T-cell (primary cell): ENCODE measurements at regions not wholly inside any gene's neighbourhood (a gene's known extent, or its start where the extent isn't known, plus 50 kb on each side); places are given as distances from the start of the nearest gene placed in this dataset.
"Not testable (repeated sequence)": the region's sequence is repeated elsewhere in the genome, so short reads cannot be mapped to it uniquely, and the experiment has no call there.

Experiments used
- ATAC-seq, 4 experiments: fragments of 200-7000 bp in 3 of 4; fragments of 150-1000 bp in 1 of 4; cut with Tn5 transposase; replicated peaks in 1 of 4; 1 replicate in 3 of 4; 2 replicates in 1 of 4; pipeline ENCODE4 v1.10.0; 2021; ENCODE audit warnings: moderate library complexity in 3 of 4, mild to moderate bottlenecking in 2 of 4, moderate number of reproducible peaks in 1 of 4
- CTCF ChIA-PET, 2 donors: fragments of 300-600 bp; sonication (Branson Sonifier 250); formaldehyde crosslinking; loops; one replicate each; lab custom pipeline; 2022; ENCODE audit warnings: antibody characterized with exemption in 2 of 2; lab: Charles Lee
- POLR2A ChIA-PET, 2 donors: fragments of 300-600 bp; sonication (Branson Sonifier 250); formaldehyde crosslinking; loops; one replicate each; lab custom pipeline; 2022; ENCODE audit warnings: antibody characterized with exemption in 2 of 2; lab: Charles Lee
- DNase-seq, 35 experiments: peaks; one replicate each; pipeline versions ENCODE4 v3.0.0 to v3.0.0-alpha.2; 2013 to 2023
- H3K27ac ChIP-seq: one replicate; pipeline ENCODE4 v1.5.1; 2013; ENCODE audit warnings: low read length
- H3K27me3 ChIP-seq, 2 experiments: replicated peaks in 1 of 2; 1 replicate in 1 of 2; 2 replicates in 1 of 2; pipeline versions ENCODE4 v1.6.1 to v1.7.0; 2013; ENCODE audit warnings: low read length in 1 of 2, mixed read lengths in 1 of 2; ENCODE audit not compliant: control insufficient read depth in 2 of 2, insufficient read depth in 2 of 2; ENCODE audit errors: extremely low read depth in 1 of 2
- H3K36me3 ChIP-seq, 2 donors: 1 replicate in 1 of 2; 2 replicates in 1 of 2; pipeline versions ENCODE4 v1.6.1 to v1.7.0; 2013; ENCODE audit warnings: low read length in 1 of 2; ENCODE audit not compliant: control insufficient read depth in 2 of 2, insufficient read depth in 1 of 2; ENCODE audit errors: extremely low read depth in 1 of 2
- H3K4me1 ChIP-seq, 2 experiments: 1 replicate in 1 of 2; 2 replicates in 1 of 2; pipeline versions ENCODE4 v1.6.1 to v1.7.0; 2013; ENCODE audit warnings: low read length in 2 of 2, mixed read lengths in 1 of 2; ENCODE audit not compliant: insufficient read depth in 2 of 2, control insufficient read depth in 1 of 2; ENCODE audit errors: extremely low read depth in 1 of 2
- H3K4me3 ChIP-seq, 2 donors: 1 replicate in 1 of 2; 2 replicates in 1 of 2; pipeline versions ENCODE4 v1.5.1 to v1.7.0; 2013; ENCODE audit warnings: mild to moderate bottlenecking in 2 of 2, low read length in 1 of 2, moderate library complexity in 1 of 2; ENCODE audit not compliant: control insufficient read depth in 1 of 2; ENCODE audit errors: extremely low read depth in 1 of 2
- H3K9me3 ChIP-seq: 2 replicates; pipeline ENCODE4 v1.7.0; 2013
- H3K27ac Mint-ChIP-seq, 2 donors: one replicate each; pipeline ENCODE4 v1.8.0; 2020 to 2021; ENCODE audit warnings: mild to moderate bottlenecking in 2 of 2, mixed read lengths in 2 of 2
- H3K27me3 Mint-ChIP-seq, 2 donors: one replicate each; pipeline ENCODE4 v1.8.0; 2021 to 2022; ENCODE audit warnings: mixed read lengths in 2 of 2
- H3K36me3 Mint-ChIP-seq: one replicate; pipeline ENCODE4 v1.8.0; 2021; ENCODE audit warnings: mixed read lengths
- H3K4me1 Mint-ChIP-seq, 3 donors: one replicate each; pipeline ENCODE4 v1.8.0; 2020 to 2022; ENCODE audit warnings: mixed read lengths in 3 of 3, mild to moderate bottlenecking in 1 of 3
- H3K4me3 Mint-ChIP-seq, 3 donors: one replicate each; pipeline ENCODE4 v1.8.0; 2020 to 2022; ENCODE audit warnings: mild to moderate bottlenecking in 3 of 3, mixed read lengths in 3 of 3, moderate library complexity in 3 of 3
- H3K9me3 Mint-ChIP-seq, 3 donors: one replicate each; pipeline ENCODE4 v1.8.0; 2020 to 2022; ENCODE audit warnings: mixed read lengths in 3 of 3
- WGBS: methylation state at CpG from one replicate; pipeline ENCODE4 v1.1.5; 2013; ENCODE audit warnings: missing lambda C conversion rate; ENCODE audit not compliant: insufficient coverage; 5-methylcytosine and 5-hydroxymethylcytosine counted together

GRCh38 chr1:229863651-229864545, 203.1 kb upstream of the GALNT2 start:
- H3K9me3 Mint-ChIP-seq = no peaks in the 10 kb centered on the region
- 73% methylated on average over 9 of the region's 16 CpGs for WGBS
- no peak overlapping the region for H3K4me3 ChIP-seq
- H3K9me3 ChIP-seq = no peaks in the 10 kb centered on the region
- no peak overlapping the region for H3K27ac Mint-ChIP-seq
- ATAC-seq (no peak), DNase-seq (no peak)
- H3K27ac ChIP-seq = no peak overlapping the region
- H3K36me3 Mint-ChIP-seq = no peaks in the 10 kb centered on the region
- H3K36me3 ChIP-seq = no peaks in the 10 kb centered on the region
- POLR2A ChIA-PET = no interaction called here
- CTCF ChIA-PET = no interaction called here
- H3K4me1 ChIP-seq = no peaks in the 10 kb centered on the region
- H3K4me1 Mint-ChIP-seq = peaks cover 0 to 4% (median 0%) of the 10 kb centered on the region in 3 donors
- peaks cover 8 to 11% of the 10 kb centered on the region in 2 donors for H3K27me3 Mint-ChIP-seq
- H3K4me3 Mint-ChIP-seq = no peak overlapping the region
- H3K27me3 ChIP-seq = peaks cover 0 to 24% of the 10 kb centered on the region in 2 experiments

- 100% methylated on average over 2 of the region's 15 CpGs for WGBS
These were observed 202.3 kb upstream of the GALNT2 start for GRCh38 chr1:229864686-229865230.

GRCh38 chr1:229865321-229865720, 201.7 kb upstream of the GALNT2 start:
- not testable (repeated sequence) for H3K9me3 Mint-ChIP-seq

More at GRCh38 chr1:229864686-229865230, 202.3 kb upstream of the GALNT2 start:
- ATAC-seq (no peak), DNase-seq (no peak)
- Mint-ChIP-seq H3K4me3 (no peak overlapping the region), H3K9me3 (no peaks in the 10 kb centered on the region), H3K4me1 (peaks cover 0 to 4% (median 0%) of the 10 kb centered on the region in 3 donors), H3K27ac (no peak overlapping the region), H3K27me3 (peaks cover 8 to 13% of the 10 kb centered on the region in 2 donors), H3K36me3 (no peaks in the 10 kb centered on the region)
- H3K36me3 ChIP-seq = no peaks in the 10 kb centered on the region
- ChIA-PET POLR2A (no interaction called here), CTCF (no interaction called here)
- H3K27ac ChIP-seq = no peak overlapping the region
- H3K4me1 ChIP-seq = no peaks in the 10 kb centered on the region
- no peak overlapping the region for H3K4me3 ChIP-seq
- peaks cover 0 to 26% of the 10 kb centered on the region in 2 experiments for H3K27me3 ChIP-seq
- H3K9me3 ChIP-seq = no peaks in the 10 kb centered on the region

GRCh38 chr1:229867726-229868125, 199.3 kb upstream of the GALNT2 start:
- H3K27ac Mint-ChIP-seq = no peak overlapping the region
- peaks cover 5 to 9% of the 10 kb centered on the region in 2 donors for H3K27me3 Mint-ChIP-seq
- Histone ChIP-seq H3K27ac (no peak overlapping the region), H3K4me1 (no peaks in the 10 kb centered on the region), H3K4me3 (no peak overlapping the region), H3K9me3 (no peaks in the 10 kb centered on the region), H3K36me3 (no peaks in the 10 kb centered on the region), H3K27me3 (peaks cover 0 to 27% of the 10 kb centered on the region in 2 experiments)
- H3K4me1 Mint-ChIP-seq = peaks cover 0 to 4% (median 0%) of the 10 kb centered on the region in 3 donors
- ChIA-PET CTCF (no interaction called here), POLR2A (no interaction called here)
- H3K9me3 Mint-ChIP-seq = no peaks in the 10 kb centered on the region
- H3K4me3 Mint-ChIP-seq = no peak overlapping the region
- no peaks in the 10 kb centered on the region for H3K36me3 Mint-ChIP-seq
- 82% methylated on average over 2 of the region's 3 CpGs for WGBS
- ATAC-seq = no peak
- DNase-seq = no peak

More at GRCh38 chr1:229865321-229865720, 201.7 kb upstream of the GALNT2 start:
- H3K27me3 ChIP-seq = peaks cover 0 to 23% of the 10 kb centered on the region in 2 experiments
- POLR2A ChIA-PET, H3K36me3 ChIP-seq, H3K4me3 Mint-ChIP-seq, H3K27me3 Mint-ChIP-seq, H3K4me3 ChIP-seq, H3K4me1 ChIP-seq, ATAC-seq, H3K27ac Mint-ChIP-seq, CTCF ChIA-PET, H3K9me3 ChIP-seq, DNase-seq, H3K36me3 Mint-ChIP-seq, H3K27ac ChIP-seq, H3K4me1 Mint-ChIP-seq: not testable (repeated sequence)
- 83% methylated on average over 11 of the region's 32 CpGs for WGBS

GRCh38 chr1:229869240-229869639, 197.8 kb upstream of the GALNT2 start:
- H3K36me3 Mint-ChIP-seq = no peaks in the 10 kb centered on the region
- peaks cover 5 to 6% of the 10 kb centered on the region in 2 donors for H3K27me3 Mint-ChIP-seq
- ATAC-seq (no peak), DNase-seq (no peak)
- WGBS = 89% methylated on average over 1 of the region's 1 CpG
- POLR2A ChIA-PET = no interaction called here
- CTCF ChIA-PET = interaction anchor here in 1 of 2 donors (0.6 kb wide), 1 partner anchor 292 kb away, joined by 3 read pairs; no protein-coding TSS in a partner anchor
- peaks cover 0 to 4% (median 0%) of the 10 kb centered on the region in 3 donors for H3K4me1 Mint-ChIP-seq
- H3K4me3 Mint-ChIP-seq = no peak overlapping the region
- no peaks in the 10 kb centered on the region for H3K9me3 Mint-ChIP-seq
- H3K27ac Mint-ChIP-seq = no peak overlapping the region
- H3K27me3 ChIP-seq = peaks cover 0 to 20% of the 10 kb centered on the region in 2 experiments
- H3K4me1 ChIP-seq = no peaks in the 10 kb centered on the region
- no peak overlapping the region for H3K4me3 ChIP-seq
- no peaks in the 10 kb centered on the region for H3K9me3 ChIP-seq
- H3K36me3 ChIP-seq = no peaks in the 10 kb centered on the region
- H3K27ac ChIP-seq = no peak overlapping the region

GRCh38 chr1:229869687-229870086, 197.4 kb upstream of the GALNT2 start:
- 65% methylated on average over 2 of the region's 4 CpGs for WGBS
- Histone ChIP-seq H3K27ac (no peak overlapping the region), H3K4me3 (no peak overlapping the region), H3K27me3 (peaks cover 0 to 20% of the 10 kb centered on the region in 2 experiments), H3K4me1 (no peaks in the 10 kb centered on the region), H3K36me3 (no peaks in the 10 kb centered on the region), H3K9me3 (no peaks in the 10 kb centered on the region)
- Mint-ChIP-seq H3K9me3 (no peaks in the 10 kb centered on the region), H3K36me3 (no peaks in the 10 kb centered on the region), H3K27me3 (peaks cover 5 to 6% of the 10 kb centered on the region in 2 donors), H3K4me3 (no peak overlapping the region), H3K27ac (no peak overlapping the region), H3K4me1 (peaks cover 0 to 4% (median 0%) of the 10 kb centered on the region in 3 donors)
- POLR2A ChIA-PET = no interaction called here
- no peak for DNase-seq
- ATAC-seq = no peak
- CTCF ChIA-PET = no interaction called here
